DND-41 (cell line): ENCODE measurements at regions not wholly inside any gene's neighbourhood (a gene's known extent, or its start where the extent isn't known, plus 50 kb on each side); places are given as distances from the start of the nearest gene placed in this dataset.

Experiments
- ATAC-seq: fragments of 200-7000 bp; cut with Tn5 transposase; 3 replicates; pipeline ENCODE4 v1.9.1; 2021; ENCODE audit warnings: low read depth; ENCODE audit not compliant: insufficient read depth
- DNase-seq: peaks from one replicate; pipeline ENCODE4 v3.0.0-alpha.2; 2020
- H2AFZ ChIP-seq: 2 replicates; pipeline ENCODE4 v1.6.0; 2012; ENCODE audit warnings: low read depth, low read length
- H3K27ac ChIP-seq: 2 replicates; pipeline ENCODE4 v1.5.1; 2012; ENCODE audit warnings: low read length, inconsistent platforms
- H3K27me3 ChIP-seq: fragments of 200-600 bp; sonication (generic); 2 replicates; pipeline ENCODE4 v1.6.0; 2012; ENCODE audit warnings: low read length, mild to moderate bottlenecking, inconsistent platforms; ENCODE audit not compliant: insufficient read depth, poor library complexity
- H3K36me3 ChIP-seq: 2 replicates; pipeline ENCODE4 v1.5.1; 2012; ENCODE audit warnings: low read length, inconsistent platforms; ENCODE audit not compliant: insufficient read depth
- H3K4me1 ChIP-seq: 2 replicates; pipeline ENCODE4 v1.5.1; 2012; ENCODE audit warnings: mild to moderate bottlenecking, low read length; ENCODE audit not compliant: insufficient read depth
- H3K4me2 ChIP-seq: 2 replicates; pipeline ENCODE4 v1.6.0; 2012; ENCODE audit warnings: mild to moderate bottlenecking, moderate library complexity, low read length, inconsistent platforms; ENCODE audit not compliant: insufficient read depth
- H3K4me3 ChIP-seq, 2 experiments: fragments of 200-600 bp in 1 of 2; shearing (Covaris generic) in 1 of 2; 2 replicates each; pipeline ENCODE4 v1.5.1; 2012 to 2016; ENCODE audit warnings: inconsistent platforms in 2 of 2, low read length in 2 of 2, mild to moderate bottlenecking in 2 of 2, low read depth in 1 of 2, moderate library complexity in 1 of 2
- H3K79me2 ChIP-seq: 2 replicates; pipeline ENCODE4 v1.6.0; 2012; ENCODE audit warnings: low read length, inconsistent platforms; ENCODE audit not compliant: insufficient read depth
- H3K9ac ChIP-seq: 2 replicates; pipeline ENCODE4 v1.6.0; 2012; ENCODE audit warnings: low read depth, mild to moderate bottlenecking, inconsistent platforms, low read length, moderate library complexity
- H3K9me3 ChIP-seq: 2 replicates; pipeline ENCODE4 v1.5.1; 2012; ENCODE audit warnings: low read length, moderate library complexity, mild to moderate bottlenecking, inconsistent platforms; ENCODE audit not compliant: insufficient read depth, severe bottlenecking
- H4K20me1 ChIP-seq: 2 replicates; pipeline ENCODE4 v1.6.0; 2012; ENCODE audit warnings: low read length; ENCODE audit not compliant: insufficient read depth
- CTCF ChIP-seq: IDR thresholded peaks from 2 replicates; pipeline ENCODE4 v1.5.1; 2012; ENCODE audit warnings: borderline replicate concordance, low read length, moderate library complexity, mild to moderate bottlenecking; ENCODE audit not compliant: poor library complexity, severe bottlenecking; ENCODE audit errors: extremely low read depth
- EZH2 ChIP-seq: IDR thresholded peaks from 3 replicates; pipeline ENCODE4 v1.6.1; 2012; ENCODE audit warnings: borderline replicate concordance, low read depth, mild to moderate bottlenecking, moderate library complexity, low read length, inconsistent platforms; ENCODE audit not compliant: severe bottlenecking

GRCh38 chr1:216896146-216896545 is 172.9 kb upstream of the ESRRG start:
- H2AFZ ChIP-seq, result no peak overlapping the region
- no peak for TF ChIP-seq CTCF
- no peak overlapping the region for H3K9ac ChIP-seq
- H3K4me1 ChIP-seq, result no peaks in the 10 kb centered on the region
- H3K4me3 ChIP-seq, result no peak overlapping the region
- DNase-seq, result no peak
- no peak overlapping the region for H3K27ac ChIP-seq
- H3K4me2 ChIP-seq, result no peak overlapping the region
- ATAC-seq, result no peak
- H3K9me3 ChIP-seq, result no peaks in the 10 kb centered on the region
- H3K36me3 ChIP-seq, result no peaks in the 10 kb centered on the region
- no peaks in the 10 kb centered on the region for H3K79me2 ChIP-seq
- no peaks in the 10 kb centered on the region for H3K27me3 ChIP-seq
- no peaks in the 10 kb centered on the region for H4K20me1 ChIP-seq

GRCh38 chr1:216894494-216894893 is 171.3 kb upstream of the ESRRG start:
- ATAC-seq (no peak), DNase-seq (no peak)
- no peaks in the 10 kb centered on the region for H3K9me3 ChIP-seq
- no peaks in the 10 kb centered on the region for H3K27me3 ChIP-seq
- H3K4me1 ChIP-seq, result no peaks in the 10 kb centered on the region
- TF ChIP-seq CTCF (no peak), EZH2 (no peak)
- no peaks in the 10 kb centered on the region for H3K79me2 ChIP-seq
- no peaks in the 10 kb centered on the region for H4K20me1 ChIP-seq
- no peak overlapping the region for H3K9ac ChIP-seq
- no peak overlapping the region for H3K4me2 ChIP-seq
- H2AFZ ChIP-seq, result no peak overlapping the region
- no peak overlapping the region for H3K27ac ChIP-seq
- H3K4me3 ChIP-seq, result no peak overlapping the region
- no peaks in the 10 kb centered on the region for H3K36me3 ChIP-seq

- H3K4me1 ChIP-seq, result no peaks in the 10 kb centered on the region
- no peaks in the 10 kb centered on the region for H3K27me3 ChIP-seq
- no peaks in the 10 kb centered on the region for H3K9me3 ChIP-seq
- no peak overlapping the region for H3K9ac ChIP-seq
- H3K79me2 ChIP-seq, result no peaks in the 10 kb centered on the region
- no peak for DNase-seq
- H2AFZ ChIP-seq, result no peak overlapping the region
- no peak for ATAC-seq
- no peak overlapping the region for H3K27ac ChIP-seq
- TF ChIP-seq EZH2, result no peak
- no peaks in the 10 kb centered on the region for H3K36me3 ChIP-seq
- no peaks in the 10 kb centered on the region for H4K20me1 ChIP-seq
- H3K4me2 ChIP-seq, result no peak overlapping the region
- H3K4me3 ChIP-seq, result no peak overlapping the region
Observed at GRCh38 chr1:216892581-216893160, 169.4 kb upstream of the ESRRG start.

GRCh38 chr1:216890871-216891270 is 167.6 kb upstream of the ESRRG start:
- H4K20me1 ChIP-seq, result no peaks in the 10 kb centered on the region
- no peak overlapping the region for H3K27ac ChIP-seq
- ATAC-seq (no peak), DNase-seq (no peak)
- TF ChIP-seq EZH2 (no peak), CTCF (no peak)
- H3K79me2 ChIP-seq, result no peaks in the 10 kb centered on the region
- no peaks in the 10 kb centered on the region for H3K27me3 ChIP-seq
- no peak overlapping the region for H3K4me3 ChIP-seq
- H3K9ac ChIP-seq, result no peak overlapping the region
- no peak overlapping the region for H2AFZ ChIP-seq
- no peaks in the 10 kb centered on the region for H3K4me1 ChIP-seq
- H3K36me3 ChIP-seq, result no peaks in the 10 kb centered on the region
- no peak overlapping the region for H3K4me2 ChIP-seq
- no peaks in the 10 kb centered on the region for H3K9me3 ChIP-seq
